ENCODE measurements at regions not wholly inside any gene's neighbourhood (a gene's known extent, or its start where the extent isn't known, plus 50 kb on each side); places are given as distances from the start of the nearest gene placed in this dataset.

GRCh38 chr14:22456998-22457594, 131.9 kb downstream of the DAD1 start:
- Histone ChIP-seq H3K9me2 (ENCODE audit: insufficient read depth) (no peaks in the 10 kb centered on the region), H3K4me3 (no peak overlapping the region), H3K36me3 (ENCODE audit: low read depth) (no peaks in the 10 kb centered on the region), H3K4me2 (no peak overlapping the region), H3K9me3 (ENCODE audit: insufficient read depth, low read depth) (no peaks in the 10 kb centered on the region), H3K4me1 (replicated peaks; ENCODE audit: insufficient read depth) (0 out of 2 replicates have a peak, but pooled peaks cover 7% of the 10 kb centered on the region), H3K79me2 (ENCODE audit: low read depth) (no peaks in the 10 kb centered on the region), H4K20me1 (ENCODE audit: insufficient read depth) (no peaks in the 10 kb centered on the region), H3K27me3 (ENCODE audit: insufficient read depth, low read depth) (no peaks in the 10 kb centered on the region), H2AFZ (no peak overlapping the region), H3K27ac (no peak overlapping the region), H3F3A (ENCODE audit: insufficient read depth, low read depth) (peaks cover 5% of the 10 kb centered on the region; the same call in 1 of the 2 replicates)
- BruUV-seq (replicated peaks): no TSS peak
- intact Hi-C loops (cut with micrococcal nuclease; ENCODE audit: unreplicated experiment): no loop called here
- ChIA-PET POLR2A (ENCODE audit: unreplicated experiment) (no interaction called here), CTCF (interaction anchor here (0.6 kb wide), 1 partner anchor 193 kb away, joined by 3 read pairs; no protein-coding TSS in a partner anchor)
- TF ChIP-seq EZH2 (IDR thresholded peaks at IDR 0.05; ENCODE audit: low read depth): no peak
- TF ChIP-seq CTCF (conservative IDR thresholded peaks at IDR 0.05): no peak
- DNase-seq: no peak

GRCh38 chr14:22456421-22456820, 132.6 kb downstream of the DAD1 start:
- ChIA-PET CTCF (no interaction called here), POLR2A (ENCODE audit: unreplicated experiment) (no interaction called here)
- TF ChIP-seq CTCF (conservative IDR thresholded peaks at IDR 0.05) (no peak), EZH2 (IDR thresholded peaks at IDR 0.05; ENCODE audit: low read depth) (no peak)
- Histone ChIP-seq H2AFZ (no peak overlapping the region), H3F3A (ENCODE audit: insufficient read depth, low read depth) (peaks cover 5% of the 10 kb centered on the region; the same call in 1 of the 2 replicates), H4K20me1 (ENCODE audit: insufficient read depth) (no peaks in the 10 kb centered on the region), H3K36me3 (ENCODE audit: low read depth) (no peaks in the 10 kb centered on the region), H3K79me2 (ENCODE audit: low read depth) (no peaks in the 10 kb centered on the region), H3K27ac (no peak overlapping the region), H3K4me3 (no peak overlapping the region), H3K4me1 (replicated peaks; ENCODE audit: insufficient read depth) (peaks cover 9% of the 10 kb centered on the region; the same call in 1 of the 2 replicates), H3K27me3 (ENCODE audit: insufficient read depth, low read depth) (no peaks in the 10 kb centered on the region), H3K4me2 (no peak overlapping the region), H3K9me2 (ENCODE audit: insufficient read depth) (no peaks in the 10 kb centered on the region), H3K9me3 (ENCODE audit: insufficient read depth, low read depth) (no peaks in the 10 kb centered on the region)
- intact Hi-C loops (cut with micrococcal nuclease; ENCODE audit: unreplicated experiment): no loop called here
- no TSS peak for BruUV-seq (replicated peaks)
- no peak for DNase-seq

- no peaks in the 10 kb centered on the region for H3K36me3 ChIP-seq (ENCODE audit: low read depth)
- H3K27ac ChIP-seq: no peak overlapping the region
- intact Hi-C loops (cut with micrococcal nuclease; ENCODE audit: unreplicated experiment): no loop called here
- no peaks in the 10 kb centered on the region for H3K9me3 ChIP-seq (ENCODE audit: insufficient read depth, low read depth)
- DNase-seq: no peak
- H3K9me2 ChIP-seq (ENCODE audit: insufficient read depth): no peaks in the 10 kb centered on the region
- no peak for TF ChIP-seq EZH2 (IDR thresholded peaks at IDR 0.05; ENCODE audit: low read depth)
- TF ChIP-seq CTCF (conservative IDR thresholded peaks at IDR 0.05): no peak
- no peak overlapping the region for H3K4me3 ChIP-seq
- ChIA-PET POLR2A (ENCODE audit: unreplicated experiment) (interaction anchor here (0.6 kb wide), 1 partner anchor 17 kb away, joined by 5 read pairs; no protein-coding TSS in a partner anchor), CTCF (no interaction called here)
- H4K20me1 ChIP-seq (ENCODE audit: insufficient read depth): no peaks in the 10 kb centered on the region
- H3F3A ChIP-seq (ENCODE audit: insufficient read depth, low read depth): peaks cover 29% of the 10 kb centered on the region; the same call in 1 of the 2 replicates
- peaks cover 42% of the 10 kb centered on the region for H3K4me1 ChIP-seq (replicated peaks; ENCODE audit: insufficient read depth)
- no TSS peak for BruUV-seq (replicated peaks)
- no peak overlapping the region for H2AFZ ChIP-seq
- no peaks in the 10 kb centered on the region for H3K27me3 ChIP-seq (ENCODE audit: insufficient read depth, low read depth)
- H3K4me2 ChIP-seq: no peak overlapping the region
- H3K79me2 ChIP-seq (ENCODE audit: low read depth): no peaks in the 10 kb centered on the region
These were observed 136.7 kb downstream of the DAD1 start for GRCh38 chr14:22452330-22452729.

Data from PC-9 (cell line).